IPS-20b (cell line): ENCODE measurements at regions not wholly inside any gene's neighbourhood (a gene's known extent, or its start where the extent isn't known, plus 50 kb on each side); places are given as distances from the start of the nearest gene placed in this dataset.

ENCODE experiments used
- H3K27ac ChIP-seq: one replicate; pipeline ENCODE4 v1.5.1; 2013; ENCODE audit warnings: low read length
- H3K27me3 ChIP-seq: 2 replicates; pipeline ENCODE4 v1.6.1; 2013; ENCODE audit warnings: mild to moderate bottlenecking, low read length, inconsistent platforms; ENCODE audit not compliant: insufficient read depth
- H3K36me3 ChIP-seq: 2 replicates; pipeline ENCODE4 v1.6.1; 2013; ENCODE audit warnings: low read depth, mild to moderate bottlenecking, inconsistent platforms, low read length, moderate library complexity; ENCODE audit not compliant: insufficient read depth
- H3K4me1 ChIP-seq: 2 replicates; pipeline ENCODE4 v1.6.1; 2013; ENCODE audit warnings: mild to moderate bottlenecking, control low read depth, inconsistent platforms, low read length, moderate library complexity; ENCODE audit not compliant: insufficient read depth
- H3K4me3 ChIP-seq: 2 replicates; pipeline ENCODE4 v1.5.1; 2013; ENCODE audit warnings: mild to moderate bottlenecking, low read length, inconsistent platforms
- H3K9ac ChIP-seq: 2 replicates; pipeline ENCODE4 v1.6.1; 2013; ENCODE audit warnings: low read depth, mild to moderate bottlenecking, inconsistent platforms, low read length, moderate library complexity
- H3K9me3 ChIP-seq: 2 replicates; pipeline ENCODE4 v1.6.1; 2013; ENCODE audit warnings: mild to moderate bottlenecking, low read depth, low read length, inconsistent platforms; ENCODE audit not compliant: insufficient read depth

GRCh38 chr3:104584682-104585081 lies 782.0 kb upstream of the ALCAM start:
- peaks cover 5% of the 10 kb centered on the region; the same call in 1 of the 2 replicates for H3K9me3 ChIP-seq
- H3K9ac ChIP-seq, result no peak overlapping the region
- H3K4me1 ChIP-seq, result no peaks in the 10 kb centered on the region
- no peak overlapping the region for H3K27ac ChIP-seq
- no peaks in the 10 kb centered on the region for H3K27me3 ChIP-seq
- no peak overlapping the region for H3K4me3 ChIP-seq
- no peaks in the 10 kb centered on the region for H3K36me3 ChIP-seq

- Histone ChIP-seq H3K27me3 (no peaks in the 10 kb centered on the region), H3K27ac (no peak overlapping the region)
These were observed 780.4 kb upstream of the ALCAM start for GRCh38 chr3:104586344-104586743.

GRCh38 chr3:104588442-104588841 lies 778.3 kb upstream of the ALCAM start:
- H3K4me3 ChIP-seq, result no peak overlapping the region
- H3K9me3 ChIP-seq, result no peaks in the 10 kb centered on the region

More at GRCh38 chr3:104586344-104586743, 780.4 kb upstream of the ALCAM start:
- Histone ChIP-seq H3K4me1 (no peaks in the 10 kb centered on the region), H3K36me3 (no peaks in the 10 kb centered on the region), H3K9ac (no peak overlapping the region), H3K9me3 (no peaks in the 10 kb centered on the region), H3K4me3 (no peak overlapping the region)

GRCh38 chr3:104591776-104592175 lies 774.9 kb upstream of the ALCAM start:
- Histone ChIP-seq H3K36me3 (no peaks in the 10 kb centered on the region), H3K27me3 (no peaks in the 10 kb centered on the region), H3K4me1 (no peaks in the 10 kb centered on the region), H3K9me3 (no peaks in the 10 kb centered on the region), H3K27ac (no peak overlapping the region), H3K9ac (no peak overlapping the region), H3K4me3 (no peak overlapping the region)

More at GRCh38 chr3:104588442-104588841, 778.3 kb upstream of the ALCAM start:
- no peak overlapping the region for H3K9ac ChIP-seq
- H3K4me1 ChIP-seq, result no peaks in the 10 kb centered on the region
- no peaks in the 10 kb centered on the region for H3K27me3 ChIP-seq
- no peak overlapping the region for H3K27ac ChIP-seq
- no peaks in the 10 kb centered on the region for H3K36me3 ChIP-seq

GRCh38 chr3:104594491-104594890 lies 772.2 kb upstream of the ALCAM start:
- H3K4me1 ChIP-seq, result no peaks in the 10 kb centered on the region
- H3K27me3 ChIP-seq, result no peaks in the 10 kb centered on the region
- H3K9ac ChIP-seq, result no peak overlapping the region
- H3K27ac ChIP-seq, result no peak overlapping the region
- no peaks in the 10 kb centered on the region for H3K36me3 ChIP-seq
- H3K9me3 ChIP-seq, result no peaks in the 10 kb centered on the region
- H3K4me3 ChIP-seq, result no peak overlapping the region

GRCh38 chr3:104596054-104596453 lies 770.7 kb upstream of the ALCAM start:
- no peaks in the 10 kb centered on the region for H3K27me3 ChIP-seq
- H3K36me3 ChIP-seq, result no peaks in the 10 kb centered on the region
- no peak overlapping the region for H3K4me3 ChIP-seq
- no peak overlapping the region for H3K27ac ChIP-seq
- no peaks in the 10 kb centered on the region for H3K9me3 ChIP-seq
- no peak overlapping the region for H3K9ac ChIP-seq
- no peaks in the 10 kb centered on the region for H3K4me1 ChIP-seq

GRCh38 chr3:104596551-104596950 lies 770.2 kb upstream of the ALCAM start:
- no peak overlapping the region for H3K27ac ChIP-seq
- H3K4me3 ChIP-seq, result no peak overlapping the region
- H3K9ac ChIP-seq, result no peak overlapping the region
- H3K9me3 ChIP-seq, result no peaks in the 10 kb centered on the region
- H3K4me1 ChIP-seq, result no peaks in the 10 kb centered on the region
- no peaks in the 10 kb centered on the region for H3K36me3 ChIP-seq
- no peaks in the 10 kb centered on the region for H3K27me3 ChIP-seq

GRCh38 chr3:104598848-104599511 lies 767.7 kb upstream of the ALCAM start:
- Histone ChIP-seq H3K4me3 (no peak overlapping the region), H3K36me3 (no peaks in the 10 kb centered on the region), H3K4me1 (no peaks in the 10 kb centered on the region), H3K27me3 (no peaks in the 10 kb centered on the region), H3K9me3 (no peaks in the 10 kb centered on the region), H3K27ac (no peak overlapping the region), H3K9ac (no peak overlapping the region)

GRCh38 chr3:104604326-104605010 lies 762.2 kb upstream of the ALCAM start:
- H3K36me3 ChIP-seq, result no peaks in the 10 kb centered on the region
- H3K27ac ChIP-seq, result no peak overlapping the region
- H3K9ac ChIP-seq, result no peak overlapping the region
- H3K9me3 ChIP-seq, result no peaks in the 10 kb centered on the region
- H3K4me1 ChIP-seq, result no peaks in the 10 kb centered on the region
- no peaks in the 10 kb centered on the region for H3K27me3 ChIP-seq
- H3K4me3 ChIP-seq, result no peak overlapping the region

GRCh38 chr3:104606812-104607211 lies 759.9 kb upstream of the ALCAM start:
- Histone ChIP-seq H3K4me3 (no peak overlapping the region), H3K27ac (no peak overlapping the region)

GRCh38 chr3:104610730-104611652 lies 755.7 kb upstream of the ALCAM start:
- H3K36me3 ChIP-seq, result no peaks in the 10 kb centered on the region

More at GRCh38 chr3:104606812-104607211, 759.9 kb upstream of the ALCAM start:
- Histone ChIP-seq H3K36me3 (no peaks in the 10 kb centered on the region), H3K27me3 (no peaks in the 10 kb centered on the region), H3K9me3 (no peaks in the 10 kb centered on the region), H3K9ac (no peak overlapping the region), H3K4me1 (no peaks in the 10 kb centered on the region)

More at GRCh38 chr3:104610730-104611652, 755.7 kb upstream of the ALCAM start:
- Histone ChIP-seq H3K4me1 (no peaks in the 10 kb centered on the region), H3K9me3 (no peaks in the 10 kb centered on the region), H3K27ac (no peak overlapping the region), H3K4me3 (no peak overlapping the region), H3K9ac (no peak overlapping the region), H3K27me3 (no peaks in the 10 kb centered on the region)
